RKO (cell line): ENCODE measurements at regions not wholly inside any gene's neighbourhood (a gene's known extent, or its start where the extent isn't known, plus 50 kb on each side); places are given as distances from the start of the nearest gene placed in this dataset.

Source experiments
- DNase-seq: peaks from one replicate; pipeline ENCODE4 v3.0.0-alpha.2; 2016; ENCODE audit warnings: low spot score

DNA sequence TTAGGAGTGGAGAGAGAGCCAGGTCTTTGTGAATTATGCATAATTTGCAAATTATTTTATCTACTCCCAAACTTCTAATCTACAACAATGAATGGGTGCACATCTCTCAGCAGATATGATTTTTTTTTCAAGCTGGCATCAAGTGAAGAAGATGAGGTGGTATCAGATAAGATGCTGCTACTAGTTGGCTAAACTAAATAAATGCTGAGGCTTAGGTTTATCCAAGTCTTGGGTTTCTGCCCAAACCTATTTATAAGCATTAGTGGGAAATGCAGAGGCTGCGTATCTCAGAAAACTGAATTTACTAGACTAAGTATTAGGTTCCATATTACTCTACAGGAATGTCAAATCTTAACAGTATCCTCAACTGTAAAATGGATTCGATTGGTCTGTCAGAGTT, 703.0 kb upstream of the CELF2 start:
- DNase-seq = no peak

DNA sequence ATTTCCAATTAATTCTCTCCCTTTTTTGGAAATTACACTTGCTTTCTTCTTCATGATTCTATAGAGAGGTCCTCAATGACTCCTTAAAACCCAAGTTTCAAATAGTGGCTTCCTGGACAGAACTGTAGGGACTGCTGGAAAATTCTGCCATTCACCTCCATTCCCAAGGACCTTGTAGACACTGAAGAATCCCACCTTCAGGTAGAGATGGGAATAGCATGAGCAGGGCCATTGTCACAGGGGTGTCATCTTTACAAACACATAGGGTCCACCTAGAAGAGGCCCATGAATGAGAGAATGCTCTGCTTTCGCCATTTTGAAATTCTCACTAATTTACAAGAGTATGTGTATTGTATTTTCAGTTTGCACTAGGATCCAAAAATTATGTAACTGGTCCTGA, 701.7 kb upstream of the CELF2 start:
- no peak for DNase-seq

DNA sequence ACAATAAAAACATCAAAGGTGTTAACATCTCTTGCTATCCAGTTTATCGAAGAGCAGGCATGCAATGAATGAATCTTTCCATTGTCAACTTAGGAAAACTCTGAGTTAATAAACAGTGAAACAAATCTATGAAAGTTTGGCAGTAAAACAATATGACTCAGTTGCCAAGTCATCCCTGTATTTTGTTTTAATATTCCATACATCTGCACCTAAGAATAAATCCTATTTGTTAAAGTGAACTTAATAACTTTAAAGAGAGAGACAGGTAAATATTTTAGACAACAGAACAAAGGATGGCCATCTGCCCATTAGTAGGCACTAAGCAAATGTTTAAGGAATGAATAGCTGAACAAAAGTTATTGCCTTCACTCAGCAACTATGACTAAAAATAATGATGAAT, 700.5 kb upstream of the CELF2 start:
- no peak for DNase-seq

DNA sequence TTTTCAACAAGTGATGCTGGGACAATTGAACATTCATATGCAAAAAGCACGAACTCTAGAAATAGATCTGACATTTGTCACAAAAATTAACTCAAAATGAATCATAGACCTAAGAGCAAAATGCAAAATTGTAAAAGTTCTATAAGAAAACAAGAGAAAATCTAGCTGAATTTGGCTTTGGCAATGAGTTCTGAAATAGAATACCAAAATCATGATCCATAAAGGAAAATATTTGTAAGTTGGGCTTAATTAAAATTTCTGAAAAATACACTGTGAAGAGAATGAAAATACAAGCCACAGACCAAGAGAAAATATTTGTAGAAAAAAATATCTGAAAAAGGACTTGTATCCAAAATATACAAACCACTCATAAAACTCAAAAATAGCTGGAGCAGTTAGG, 698.8 kb upstream of the CELF2 start:
- no peak for DNase-seq

GRCh38 chr10:10320956-10321355, 696.7 kb upstream of the CELF2 start:
- peak; percentile 8 for DNase-seq

- DNase-seq = no peak
Observed at GRCh38 chr10:10326116-10326515, 691.6 kb upstream of the CELF2 start.

DNA sequence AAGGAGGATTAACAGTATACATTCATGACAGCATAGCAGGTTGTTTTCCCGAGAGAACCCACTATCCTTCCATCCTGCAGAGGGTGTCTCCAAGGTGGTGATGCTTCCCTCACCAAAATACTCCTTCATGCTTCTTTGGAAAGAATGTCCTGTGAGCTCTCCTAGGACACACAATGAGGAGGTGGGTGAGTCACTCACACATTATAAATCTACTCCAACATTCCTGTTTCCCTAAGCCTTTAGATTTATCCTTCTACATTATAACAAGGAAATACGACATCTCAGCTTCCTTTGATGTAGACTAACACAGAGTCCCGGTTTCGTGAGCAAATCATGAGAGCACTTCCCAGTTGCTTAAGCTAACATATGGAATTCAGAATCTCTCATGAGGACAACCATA, 689.7 kb upstream of the CELF2 start:
- no peak for DNase-seq

DNA sequence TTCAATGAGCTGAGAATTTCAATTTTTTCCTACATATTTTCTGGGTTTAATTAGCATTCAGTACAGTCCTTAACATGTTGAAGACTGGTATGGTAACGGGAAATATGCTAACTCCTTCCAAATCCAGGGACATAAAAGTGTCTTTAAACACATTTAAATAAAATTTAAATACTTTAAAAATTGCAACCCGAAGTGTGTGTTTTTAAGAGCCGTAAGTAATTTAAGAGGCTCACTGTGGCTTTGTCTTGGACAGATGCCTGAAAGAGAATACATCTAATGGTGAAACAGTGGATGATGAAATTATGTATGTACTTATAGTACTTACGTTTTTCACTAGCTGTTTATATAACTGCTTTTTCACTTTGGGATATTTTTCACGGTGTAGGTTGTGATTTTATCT, 687.3 kb upstream of the CELF2 start:
- DNase-seq = no peak

GRCh38 chr10:10332786-10333185, 684.9 kb upstream of the CELF2 start:
- DNase-seq = no peak

GRCh38 chr10:10333622-10334021, 684.0 kb upstream of the CELF2 start:
- no peak for DNase-seq

- DNase-seq = no peak
Observed at GRCh38 chr10:10338339-10338738, 679.3 kb upstream of the CELF2 start.

DNA sequence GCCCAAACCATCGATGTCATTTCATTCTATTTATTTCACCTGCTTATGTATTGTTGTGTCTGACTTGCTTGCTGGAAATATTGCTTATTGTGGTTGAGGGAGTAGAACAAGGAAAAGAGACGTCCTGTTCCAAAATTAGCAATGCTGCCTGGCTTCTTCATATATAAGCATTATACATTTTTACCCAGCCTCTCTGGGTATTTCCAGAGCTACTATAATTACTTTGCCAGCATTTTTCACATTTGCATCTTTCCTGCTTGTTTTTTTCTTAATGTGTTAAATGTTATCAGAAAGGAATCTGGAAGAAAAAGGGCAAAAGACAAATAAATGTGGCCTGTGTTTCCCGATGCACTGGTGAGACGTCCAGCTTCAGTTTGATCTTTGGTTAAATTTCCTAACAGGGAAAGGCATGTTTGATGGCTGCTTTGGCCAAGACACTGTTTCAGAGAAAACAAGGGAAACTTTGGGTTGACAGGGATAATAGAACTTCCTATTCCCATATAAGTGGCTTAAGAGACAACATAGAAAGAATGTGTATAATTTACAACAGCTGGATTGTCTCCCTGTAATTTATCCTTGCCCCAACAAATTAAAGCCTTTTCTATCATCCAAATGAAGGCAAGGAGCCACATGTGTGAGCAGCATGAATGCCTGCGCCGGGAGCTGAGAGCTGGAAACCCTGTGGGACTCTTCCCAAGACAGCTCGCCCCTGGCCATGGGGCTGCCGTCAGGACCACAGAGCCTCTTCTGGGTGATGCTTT, 671.1 kb upstream of the CELF2 start:
- no peak for DNase-seq

- DNase-seq = no peak
Observed at GRCh38 chr10:10350050-10350449, 667.6 kb upstream of the CELF2 start.

GRCh38 chr10:10351451-10351850, 666.2 kb upstream of the CELF2 start:
- DNase-seq = no peak

GRCh38 chr10:10353326-10353868, 664.3 kb upstream of the CELF2 start:
- peak; percentile 31 for DNase-seq

- no peak for DNase-seq
Observed at GRCh38 chr10:10359263-10359662, 658.4 kb upstream of the CELF2 start.

- no peak for DNase-seq
Observed at GRCh38 chr10:10361301-10361885, 656.3 kb upstream of the CELF2 start.

GRCh38 chr10:10362800-10363199, 654.9 kb upstream of the CELF2 start:
- DNase-seq = no peak

- no peak for DNase-seq
Observed at GRCh38 chr10:10363217-10363616, 654.5 kb upstream of the CELF2 start.

GRCh38 chr10:10364902-10365301, 652.8 kb upstream of the CELF2 start:
- no peak for DNase-seq

- no peak for DNase-seq
Observed at GRCh38 chr10:10365676-10366075, 652.0 kb upstream of the CELF2 start.

- no peak for DNase-seq
Observed at GRCh38 chr10:10366836-10367235, 650.8 kb upstream of the CELF2 start.

DNA sequence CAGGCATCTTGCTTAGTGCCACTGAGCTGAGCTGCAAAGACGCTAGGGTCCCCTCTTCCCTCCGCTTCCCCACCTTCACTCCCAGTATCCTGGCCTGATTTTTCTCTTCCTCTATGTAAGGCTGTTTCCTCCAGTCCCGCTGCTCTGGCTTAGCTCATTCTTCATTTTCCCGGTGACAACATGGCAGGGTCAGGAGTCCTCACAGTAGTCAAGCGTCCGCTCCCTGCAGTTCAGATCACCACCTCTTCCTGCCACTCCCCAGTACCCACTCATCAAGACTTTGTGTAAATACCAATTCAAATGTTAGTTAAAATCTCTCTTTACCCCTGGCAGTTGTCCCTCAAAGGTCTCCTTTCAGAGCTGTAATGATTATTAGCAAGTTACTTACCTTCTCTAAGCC, 650.4 kb upstream of the CELF2 start:
- no peak for DNase-seq
